ENCODE measurements at regions not wholly inside any gene's neighbourhood (a gene's known extent, or its start where the extent isn't known, plus 50 kb on each side); places are given as distances from the start of the nearest gene placed in this dataset.

- no peak for TF ChIP-seq CTCF (IDR thresholded peaks at IDR 0.05; ENCODE audit: low read depth, low read length, missing control alignments)
- H3K4me3 ChIP-seq (ENCODE audit: low read depth, low read length), result no peak overlapping the region
- DNase-seq (ENCODE audit: low read depth), result no peak
- in situ Hi-C loops (cut with HindIII; ENCODE audit: low sequenced_read_pairs), result no loop called here
These were observed 390.1 kb downstream of the PDGFC start for GRCh38 chr4:156581282-156582063.

- DNase-seq (ENCODE audit: low read depth), result no peak
- TF ChIP-seq CTCF (IDR thresholded peaks at IDR 0.05; ENCODE audit: low read depth, low read length, missing control alignments), result no peak
- no peak overlapping the region for H3K4me3 ChIP-seq (ENCODE audit: low read depth, low read length)
- in situ Hi-C loops (cut with HindIII; ENCODE audit: low sequenced_read_pairs), result no loop called here
These were observed 392.9 kb downstream of the PDGFC start for GRCh38 chr4:156578713-156579112.

- TF ChIP-seq CTCF (IDR thresholded peaks at IDR 0.05; ENCODE audit: low read depth, low read length, missing control alignments), result no peak
- DNase-seq (ENCODE audit: low read depth), result no peak
- no peak overlapping the region for H3K4me3 ChIP-seq (ENCODE audit: low read depth, low read length)
- in situ Hi-C loops (cut with HindIII; ENCODE audit: low sequenced_read_pairs), result no loop called here
These were observed 393.6 kb downstream of the PDGFC start for GRCh38 chr4:156578005-156578404.

- no peak for DNase-seq (ENCODE audit: low read depth)
- H3K4me3 ChIP-seq (ENCODE audit: low read depth, low read length), result no peak overlapping the region
- in situ Hi-C loops (cut with HindIII; ENCODE audit: low sequenced_read_pairs), result no loop called here
- no peak for TF ChIP-seq CTCF (IDR thresholded peaks at IDR 0.05; ENCODE audit: low read depth, low read length, missing control alignments)
These were observed 394.7 kb downstream of the PDGFC start for GRCh38 chr4:156576946-156577345.

GRCh38 chr4:156575430-156576073 lies 396.0 kb downstream of the PDGFC start:
- no peak overlapping the region for H3K4me3 ChIP-seq (ENCODE audit: low read depth, low read length)
- DNase-seq (ENCODE audit: low read depth), result no peak
- in situ Hi-C loops (cut with HindIII; ENCODE audit: low sequenced_read_pairs), result no loop called here
- TF ChIP-seq CTCF (IDR thresholded peaks at IDR 0.05; ENCODE audit: low read depth, low read length, missing control alignments), result no peak

GRCh38 chr4:156571146-156571545 lies 400.5 kb downstream of the PDGFC start:
- no peak overlapping the region for H3K4me3 ChIP-seq (ENCODE audit: low read depth, low read length)
- TF ChIP-seq CTCF (IDR thresholded peaks at IDR 0.05; ENCODE audit: low read depth, low read length, missing control alignments), result no peak
- DNase-seq (ENCODE audit: low read depth), result no peak
- in situ Hi-C loops (cut with HindIII; ENCODE audit: low sequenced_read_pairs), result no loop called here

Data from astrocyte of the cerebellum (primary cell).